SK-N-SH treated with all-trans-retinoic acid at 6 μM for 48 hours (cell line): ENCODE measurements at regions not wholly inside any gene's neighbourhood (a gene's known extent, or its start where the extent isn't known, plus 50 kb on each side); places are given as distances from the start of the nearest gene placed in this dataset.

ENCODE experiments used
- ATAC-seq: fragments of 200-7000 bp; cut with Tn5 transposase; 3 replicates; pipeline ENCODE4 v1.9.1; 2020; ENCODE audit warnings: mild to moderate bottlenecking, moderate library complexity
- ARNTL ChIP-seq: fragments of 450-650 bp; formaldehyde crosslinking; IDR thresholded peaks from 2 replicates; pipeline ENCODE4 v1.5.0; 2020; ENCODE audit warnings: low read depth, mild to moderate bottlenecking, moderate library complexity, borderline replicate concordance
- BACH2 ChIP-seq: fragments of 250-450 bp; sonication (Bioruptor Pico); IDR thresholded peaks from 2 replicates; pipeline ENCODE4 v1.9.0; 2021; ENCODE audit warnings: mild to moderate bottlenecking, borderline replicate concordance
- CSDC2 ChIP-seq: fragments of 250-450 bp; sonication (Bioruptor Pico); IDR thresholded peaks from 2 replicates; pipeline ENCODE4 v1.5.0; 2020; ENCODE audit warnings: mild to moderate bottlenecking, moderate library complexity
- ESRRG ChIP-seq: fragments of 250-450 bp; sonication (Bioruptor Pico); IDR thresholded peaks from 2 replicates; pipeline ENCODE4 v1.6.1; 2021; ENCODE audit warnings: mild to moderate bottlenecking
- GLIS3 ChIP-seq: fragments of 250-450 bp; sonication (Bioruptor Pico); IDR thresholded peaks from 2 replicates; pipeline ENCODE4 v1.5.0; 2020; ENCODE audit warnings: mild to moderate bottlenecking, moderate library complexity
- ISL1 ChIP-seq: fragments of 250-450 bp; sonication (Bioruptor Pico); IDR thresholded peaks from 2 replicates; pipeline ENCODE4 v2.1.2; 2022; ENCODE audit warnings: mild to moderate bottlenecking, moderate library complexity
- OSR1 ChIP-seq: fragments of 250-450 bp; sonication (Bioruptor Pico); IDR thresholded peaks from 2 replicates; pipeline ENCODE4 v1.8.0; 2022; ENCODE audit warnings: moderate library complexity, mild to moderate bottlenecking, inconsistent platforms
- RARB ChIP-seq: fragments of 250-450 bp; sonication (Bioruptor Pico); IDR thresholded peaks from 2 replicates; pipeline ENCODE4 v1.8.0; 2021; ENCODE audit warnings: mild to moderate bottlenecking, moderate library complexity
- SNAI2 ChIP-seq: fragments of 250-450 bp; sonication (Bioruptor Pico); IDR thresholded peaks from 2 replicates; pipeline ENCODE4 v1.5.0; 2020; ENCODE audit warnings: mild to moderate bottlenecking, moderate library complexity
- TCF4 ChIP-seq: fragments of 250-450 bp; sonication (Bioruptor Pico); IDR thresholded peaks from 2 replicates; pipeline ENCODE4 v1.8.0; 2021; ENCODE audit warnings: mild to moderate bottlenecking, moderate library complexity, borderline replicate concordance
- TOX ChIP-seq: fragments of 250-450 bp; sonication (Bioruptor Pico); IDR thresholded peaks from 2 replicates; pipeline ENCODE4 v1.8.0; 2021; ENCODE audit warnings: mild to moderate bottlenecking, moderate library complexity, borderline replicate concordance
- ZC3H10 ChIP-seq: fragments of 250-450 bp; sonication (Bioruptor Pico); IDR thresholded peaks from 2 replicates; pipeline ENCODE4 v1.5.1; 2021; ENCODE audit warnings: mild to moderate bottlenecking, moderate library complexity
- ZFP3 ChIP-seq: fragments of 250-450 bp; sonication (Bioruptor Pico); IDR thresholded peaks from 2 replicates; pipeline ENCODE4 v1.5.0; 2020; ENCODE audit warnings: mild to moderate bottlenecking, moderate library complexity
- ZFP30 ChIP-seq: fragments of 450-650 bp; formaldehyde crosslinking; IDR thresholded peaks from 2 replicates; pipeline ENCODE4 v1.5.0; 2022; ENCODE audit warnings: mild to moderate bottlenecking, moderate library complexity
- ZNF565 ChIP-seq: fragments of 450-650 bp; formaldehyde crosslinking; conservative IDR thresholded peaks from 2 replicates; pipeline ENCODE4 v1.5.0; 2020; ENCODE audit warnings: low read depth, mild to moderate bottlenecking, moderate library complexity
- ZNF70 ChIP-seq: fragments of 450-650 bp; formaldehyde crosslinking; IDR thresholded peaks from 2 replicates; pipeline ENCODE4 v1.5.0; 2020; ENCODE audit warnings: mild to moderate bottlenecking, moderate library complexity
- ZNF8 ChIP-seq: fragments of 450-650 bp; formaldehyde crosslinking; IDR thresholded peaks from 2 replicates; pipeline ENCODE4 v1.5.0; 2020; ENCODE audit warnings: mild to moderate bottlenecking, moderate library complexity
- TF ChIP-seq, protein P1 (sequence below): fragments of 250-450 bp; sonication (Bioruptor Pico); IDR thresholded peaks from 2 replicates; pipeline ENCODE4 v1.8.0; 2020; ENCODE audit warnings: mild to moderate bottlenecking, moderate library complexity, borderline replicate concordance
- TF ChIP-seq, protein P2 (sequence below): fragments of 250-450 bp; sonication (Bioruptor Pico); IDR thresholded peaks from 2 replicates; pipeline ENCODE4 v1.5.1; 2020; ENCODE audit warnings: low read depth, mild to moderate bottlenecking, moderate library complexity
- TF ChIP-seq, protein P3 (sequence below): fragments of 250-450 bp; sonication (Bioruptor Pico); IDR thresholded peaks from 2 replicates; pipeline ENCODE4 v1.8.0; 2021; ENCODE audit warnings: low read depth, mild to moderate bottlenecking, moderate library complexity, borderline replicate concordance
- TF ChIP-seq, protein P4 (sequence below): fragments of 250-450 bp; sonication (Bioruptor Pico); IDR thresholded peaks from 2 replicates; pipeline ENCODE4 v1.5.1; 2021; ENCODE audit warnings: mild to moderate bottlenecking, moderate library complexity

DNA sequence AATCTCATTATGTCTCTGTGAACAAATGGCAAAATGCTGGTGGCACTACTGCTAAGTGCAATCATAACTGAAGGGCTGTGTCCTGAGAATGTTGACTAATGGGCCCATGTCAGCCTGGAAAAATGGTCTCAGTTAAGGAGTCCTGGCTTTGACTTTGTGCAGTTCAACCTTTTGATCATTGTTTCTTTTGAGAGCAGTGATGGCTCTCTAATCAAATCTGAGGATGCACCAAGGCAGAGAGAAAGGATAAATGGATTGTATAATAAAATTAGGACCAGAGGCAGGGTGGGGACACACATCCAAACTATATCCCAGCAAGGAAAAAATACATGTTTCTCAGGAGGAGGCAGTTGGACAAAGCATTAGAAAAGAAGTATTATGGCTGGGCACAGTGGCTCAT is 59.6 kb upstream of the SYN3 start:
- TF ChIP-seq BACH2 (CRISPR knock-in tag), result no peak
- no peak for TF ChIP-seq CSDC2
- no peak for TF ChIP-seq ZFP3 (CRISPR knock-in tag)
- TF ChIP-seq ESRRG, result no peak
- TF ChIP-seq ZNF565 (CRISPR knock-in tag), result no peak
- no peak for TF ChIP-seq ISL1 (CRISPR knock-in tag)
- TF ChIP-seq, protein P1, sequence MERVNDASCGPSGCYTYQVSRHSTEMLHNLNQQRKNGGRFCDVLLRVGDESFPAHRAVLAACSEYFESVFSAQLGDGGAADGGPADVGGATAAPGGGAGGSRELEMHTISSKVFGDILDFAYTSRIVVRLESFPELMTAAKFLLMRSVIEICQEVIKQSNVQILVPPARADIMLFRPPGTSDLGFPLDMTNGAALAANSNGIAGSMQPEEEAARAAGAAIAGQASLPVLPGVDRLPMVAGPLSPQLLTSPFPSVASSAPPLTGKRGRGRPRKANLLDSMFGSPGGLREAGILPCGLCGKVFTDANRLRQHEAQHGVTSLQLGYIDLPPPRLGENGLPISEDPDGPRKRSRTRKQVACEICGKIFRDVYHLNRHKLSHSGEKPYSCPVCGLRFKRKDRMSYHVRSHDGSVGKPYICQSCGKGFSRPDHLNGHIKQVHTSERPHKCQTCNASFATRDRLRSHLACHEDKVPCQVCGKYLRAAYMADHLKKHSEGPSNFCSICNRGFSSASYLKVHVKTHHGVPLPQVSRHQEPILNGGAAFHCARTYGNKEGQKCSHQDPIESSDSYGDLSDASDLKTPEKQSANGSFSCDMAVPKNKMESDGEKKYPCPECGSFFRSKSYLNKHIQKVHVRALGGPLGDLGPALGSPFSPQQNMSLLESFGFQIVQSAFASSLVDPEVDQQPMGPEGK (CRISPR knock-in tag), result no peak
- no peak for TF ChIP-seq SNAI2 (CRISPR knock-in tag)
- TF ChIP-seq, all 23 proteins: peak for 0
- no peak for ATAC-seq

DNA sequence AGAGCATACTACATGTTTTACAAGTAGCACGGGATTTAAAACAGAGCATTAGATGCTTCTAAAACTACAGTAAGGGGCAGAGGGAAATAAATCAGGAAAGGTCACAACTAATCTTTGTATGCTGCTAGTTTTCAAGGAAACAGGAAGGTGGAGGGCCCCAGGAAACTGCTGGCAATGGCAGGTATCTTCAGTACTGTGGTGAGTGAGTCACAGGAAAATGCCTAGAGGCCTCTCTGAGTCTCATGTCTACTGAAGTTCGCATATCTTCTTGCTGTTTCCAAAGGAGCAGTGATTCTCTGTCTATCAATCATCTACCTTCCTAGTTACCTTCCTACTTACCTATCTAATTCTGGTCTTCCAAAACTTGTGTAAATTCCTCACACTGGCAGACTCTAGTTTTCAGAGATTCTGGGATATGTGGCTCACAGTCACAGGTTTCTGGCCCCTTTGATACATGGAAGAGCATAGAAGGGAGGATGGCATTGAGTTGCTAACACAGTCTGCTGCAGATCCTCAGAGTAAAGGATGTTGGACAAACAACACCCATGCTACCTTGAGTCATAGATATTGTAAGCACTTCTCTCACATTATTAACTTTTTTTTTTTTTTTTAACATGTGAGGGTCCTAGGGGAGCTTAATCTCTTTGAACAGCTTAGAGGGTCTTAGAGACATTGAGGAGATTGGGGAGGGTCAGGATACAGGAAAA is 58.8 kb upstream of the SYN3 start:
- ATAC-seq, result no peak
- no peak for TF ChIP-seq ISL1 (CRISPR knock-in tag)
- TF ChIP-seq ESRRG, result no peak
- no peak for TF ChIP-seq TOX (CRISPR knock-in tag)
- TF ChIP-seq ZNF70, result no peak
- TF ChIP-seq GLIS3 (CRISPR knock-in tag), result no peak
- no peak for TF ChIP-seq BACH2 (CRISPR knock-in tag)
- no peak for TF ChIP-seq CSDC2
- TF ChIP-seq ZNF565 (CRISPR knock-in tag), result no peak
- TF ChIP-seq, protein P2, sequence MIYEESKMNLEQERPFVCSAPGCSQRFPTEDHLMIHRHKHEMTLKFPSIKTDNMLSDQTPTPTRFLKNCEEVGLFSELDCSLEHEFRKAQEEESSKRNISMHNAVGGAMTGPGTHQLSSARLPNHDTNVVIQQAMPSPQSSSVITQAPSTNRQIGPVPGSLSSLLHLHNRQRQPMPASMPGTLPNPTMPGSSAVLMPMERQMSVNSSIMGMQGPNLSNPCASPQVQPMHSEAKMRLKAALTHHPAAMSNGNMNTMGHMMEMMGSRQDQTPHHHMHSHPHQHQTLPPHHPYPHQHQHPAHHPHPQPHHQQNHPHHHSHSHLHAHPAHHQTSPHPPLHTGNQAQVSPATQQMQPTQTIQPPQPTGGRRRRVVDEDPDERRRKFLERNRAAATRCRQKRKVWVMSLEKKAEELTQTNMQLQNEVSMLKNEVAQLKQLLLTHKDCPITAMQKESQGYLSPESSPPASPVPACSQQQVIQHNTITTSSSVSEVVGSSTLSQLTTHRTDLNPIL, result no peak
- TF ChIP-seq TCF4 (CRISPR knock-in tag), result no peak
- TF ChIP-seq, protein P3, sequence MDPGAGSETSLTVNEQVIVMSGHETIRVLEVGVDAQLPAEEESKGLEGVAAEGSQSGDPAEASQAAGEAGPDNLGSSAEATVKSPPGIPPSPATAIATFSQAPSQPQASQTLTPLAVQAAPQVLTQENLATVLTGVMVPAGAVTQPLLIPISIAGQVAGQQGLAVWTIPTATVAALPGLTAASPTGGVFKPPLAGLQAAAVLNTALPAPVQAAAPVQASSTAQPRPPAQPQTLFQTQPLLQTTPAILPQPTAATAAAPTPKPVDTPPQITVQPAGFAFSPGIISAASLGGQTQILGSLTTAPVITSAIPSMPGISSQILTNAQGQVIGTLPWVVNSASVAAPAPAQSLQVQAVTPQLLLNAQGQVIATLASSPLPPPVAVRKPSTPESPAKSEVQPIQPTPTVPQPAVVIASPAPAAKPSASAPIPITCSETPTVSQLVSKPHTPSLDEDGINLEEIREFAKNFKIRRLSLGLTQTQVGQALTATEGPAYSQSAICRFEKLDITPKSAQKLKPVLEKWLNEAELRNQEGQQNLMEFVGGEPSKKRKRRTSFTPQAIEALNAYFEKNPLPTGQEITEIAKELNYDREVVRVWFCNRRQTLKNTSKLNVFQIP (CRISPR knock-in tag), result no peak
- no peak for TF ChIP-seq ARNTL (CRISPR knock-in tag)
- TF ChIP-seq ZC3H10, result no peak

DNA sequence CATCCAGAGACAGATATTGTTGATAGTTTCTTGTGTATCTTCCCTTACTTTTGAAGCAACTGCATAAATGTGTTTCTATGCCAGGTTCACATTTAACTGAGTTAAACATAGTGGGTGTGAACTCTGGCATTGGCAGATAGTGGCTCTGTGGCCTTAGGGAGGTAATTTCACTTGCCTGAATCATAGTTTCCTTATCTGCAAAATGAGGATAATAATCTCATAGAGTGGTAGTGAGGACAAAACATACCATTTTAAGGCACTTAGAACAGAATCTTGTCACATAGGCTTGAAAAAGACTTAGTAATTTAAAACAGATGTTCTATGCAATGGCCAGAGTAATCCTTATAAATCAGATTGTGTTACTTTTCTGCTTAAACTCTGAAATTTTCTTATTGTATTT is 56.4 kb upstream of the SYN3 start:
- TF ChIP-seq TCF4 (CRISPR knock-in tag) (peak; percentile 82), GLIS3 (CRISPR knock-in tag) (no peak), ZNF70 (no peak), ZFP30 (CRISPR knock-in tag) (no peak)
- TF ChIP-seq, protein P4, sequence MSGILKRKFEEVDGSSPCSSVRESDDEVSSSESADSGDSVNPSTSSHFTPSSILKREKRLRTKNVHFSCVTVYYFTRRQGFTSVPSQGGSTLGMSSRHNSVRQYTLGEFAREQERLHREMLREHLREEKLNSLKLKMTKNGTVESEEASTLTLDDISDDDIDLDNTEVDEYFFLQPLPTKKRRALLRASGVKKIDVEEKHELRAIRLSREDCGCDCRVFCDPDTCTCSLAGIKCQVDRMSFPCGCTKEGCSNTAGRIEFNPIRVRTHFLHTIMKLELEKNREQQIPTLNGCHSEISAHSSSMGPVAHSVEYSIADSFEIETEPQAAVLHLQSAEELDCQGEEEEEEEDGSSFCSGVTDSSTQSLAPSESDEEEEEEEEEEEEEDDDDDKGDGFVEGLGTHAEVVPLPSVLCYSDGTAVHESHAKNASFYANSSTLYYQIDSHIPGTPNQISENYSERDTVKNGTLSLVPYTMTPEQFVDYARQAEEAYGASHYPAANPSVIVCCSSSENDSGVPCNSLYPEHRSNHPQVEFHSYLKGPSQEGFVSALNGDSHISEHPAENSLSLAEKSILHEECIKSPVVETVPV (CRISPR knock-in tag), result peak; percentile 43; the same call in 1 of the 2 replicates
- no peak for ATAC-seq

DNA sequence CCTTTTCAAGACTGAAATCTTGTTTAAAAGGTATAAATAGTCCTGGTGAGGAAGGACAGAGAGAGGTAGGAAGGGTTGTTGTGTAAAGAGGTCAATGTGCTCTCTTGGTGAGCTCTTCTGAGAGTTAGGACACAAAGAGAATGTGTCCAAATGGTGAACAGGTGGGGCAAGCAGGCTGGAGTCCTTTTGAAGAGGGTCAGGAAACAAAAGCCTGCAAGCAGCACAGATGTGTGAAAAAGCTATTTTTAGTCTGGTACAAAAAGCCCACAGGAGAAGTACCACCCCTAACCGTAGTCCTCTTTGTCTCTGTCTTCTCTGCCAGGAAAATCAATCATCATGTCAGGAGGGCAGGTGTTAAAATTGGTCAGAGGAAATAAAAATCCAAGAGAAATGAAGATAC is 54.4 kb upstream of the SYN3 start:
- no peak for ATAC-seq
- TF ChIP-seq RARB, result no peak
- TF ChIP-seq, protein P3 (CRISPR knock-in tag), result no peak
- TF ChIP-seq ZC3H10, result no peak
- no peak for TF ChIP-seq CSDC2
- no peak for TF ChIP-seq SNAI2 (CRISPR knock-in tag)
- TF ChIP-seq, protein P1 (CRISPR knock-in tag), result no peak
- no peak for TF ChIP-seq OSR1 (CRISPR knock-in tag)
- TF ChIP-seq, protein P4 (CRISPR knock-in tag), result no peak
- no peak for TF ChIP-seq ESRRG
- TF ChIP-seq ZFP3 (CRISPR knock-in tag), result no peak
- TF ChIP-seq ZNF8, result no peak
- TF ChIP-seq ZNF70, result no peak
- no peak for TF ChIP-seq ARNTL (CRISPR knock-in tag)
- TF ChIP-seq GLIS3 (CRISPR knock-in tag), result no peak
- no peak for TF ChIP-seq ZFP30 (CRISPR knock-in tag)
- TF ChIP-seq, protein P2, result no peak
